GM23338 (cell line): ENCODE measurements at regions not wholly inside any gene's neighbourhood (a gene's known extent, or its start where the extent isn't known, plus 50 kb on each side); places are given as distances from the start of the nearest gene placed in this dataset.

ENCODE experiments used
- ATAC-seq: fragments of 200-7000 bp; cut with Tn5 transposase; 3 replicates; pipeline ENCODE4 v1.9.1; 2020
- DNase-seq: peaks from one replicate; pipeline ENCODE4 v3.0.0-alpha.2; 2015; ENCODE audit warnings: low spot score
- H2AFZ ChIP-seq: fragments of 200-600 bp; sonication (generic); 2 replicates; pipeline ENCODE4 v1.8.0; 2016; ENCODE audit warnings: antibody characterized with exemption, mild to moderate bottlenecking, moderate library complexity
- H3F3A ChIP-seq: fragments of 200-600 bp; sonication (generic); replicated peaks from 2 replicates; pipeline ENCODE4 v1.8.0; 2017; ENCODE audit warnings: antibody characterized with exemption, mixed run types, low read depth
- H3K27ac ChIP-seq: fragments of 200-600 bp; sonication (generic); 2 replicates; pipeline ENCODE4 v1.6.1; 2016; ENCODE audit warnings: low read depth
- H3K27me3 ChIP-seq: fragments of 200-600 bp; sonication (generic); 2 replicates; pipeline ENCODE4 v1.8.0; 2016; ENCODE audit warnings: mild to moderate bottlenecking, mixed run types, moderate library complexity; ENCODE audit not compliant: insufficient read depth
- H3K36me3 ChIP-seq: fragments of 200-600 bp; sonication (generic); 2 replicates; pipeline ENCODE4 v1.8.0; 2016; ENCODE audit warnings: mild to moderate bottlenecking; ENCODE audit not compliant: insufficient read depth
- H3K4me1 ChIP-seq: fragments of 200-600 bp; sonication (generic); 2 replicates; pipeline ENCODE4 v1.8.0; 2016; ENCODE audit warnings: mild to moderate bottlenecking, moderate library complexity; ENCODE audit not compliant: insufficient read depth
- H3K4me2 ChIP-seq: fragments of 200-600 bp; sonication (generic); 2 replicates; pipeline ENCODE4 v1.7.1; 2017; ENCODE audit warnings: mixed run types
- H3K4me3 ChIP-seq: fragments of 200-600 bp; sonication (generic); 2 replicates; pipeline ENCODE4 v1.6.1; 2016; ENCODE audit warnings: mixed run types
- H3K79me2 ChIP-seq: fragments of 200-600 bp; sonication (generic); replicated peaks from 2 replicates; pipeline ENCODE4 v1.8.0; 2017; ENCODE audit warnings: mild to moderate bottlenecking; ENCODE audit not compliant: insufficient read depth
- H3K9me2 ChIP-seq: fragments of 200-600 bp; sonication (generic); 2 replicates; pipeline ENCODE4 v1.8.0; 2017; ENCODE audit not compliant: insufficient read depth
- H4K20me1 ChIP-seq: fragments of 200-600 bp; sonication (generic); replicated peaks from 2 replicates; pipeline ENCODE4 v1.8.0; 2017; ENCODE audit warnings: mild to moderate bottlenecking; ENCODE audit not compliant: insufficient read depth
- H3K27ac Mint-ChIP-seq: 2 replicates; pipeline ENCODE4 v1.8.0; 2020; ENCODE audit warnings: inconsistent platforms, mild to moderate bottlenecking, moderate library complexity, mixed read lengths
- H3K27me3 Mint-ChIP-seq: 3 replicates; pipeline ENCODE4 v1.8.0; 2022; ENCODE audit warnings: low read depth, mild to moderate bottlenecking, moderate library complexity, mixed read lengths, inconsistent platforms; ENCODE audit not compliant: insufficient read depth, poor library complexity
- H3K36me3 Mint-ChIP-seq: 3 replicates; pipeline ENCODE4 v1.8.0; 2021; ENCODE audit warnings: low read depth, mild to moderate bottlenecking, inconsistent platforms, moderate library complexity, mixed read lengths
- H3K4me1 Mint-ChIP-seq: 3 replicates; pipeline ENCODE4 v1.8.0; 2020; ENCODE audit warnings: mild to moderate bottlenecking, inconsistent platforms, mixed read lengths
- H3K4me3 Mint-ChIP-seq: 3 replicates; pipeline ENCODE4 v1.8.0; 2021; ENCODE audit warnings: moderate library complexity, mild to moderate bottlenecking, inconsistent platforms, mixed read lengths
- H3K9me3 Mint-ChIP-seq: 3 replicates; pipeline ENCODE4 v1.8.0; 2020; ENCODE audit warnings: moderate library complexity, mild to moderate bottlenecking, inconsistent platforms, mixed read lengths
- CREB1 ChIP-seq: fragments of 250-450 bp; sonication (Bioruptor Pico); IDR thresholded peaks from 2 replicates; pipeline ENCODE4 v1.5.0; 2020; ENCODE audit warnings: low read depth, mild to moderate bottlenecking, moderate library complexity
- EZH2 ChIP-seq: fragments of 200-600 bp; sonication (generic); IDR thresholded peaks from one replicate; pipeline ENCODE4 v1.8.0; 2017; ENCODE audit warnings: antibody characterized with exemption, mild to moderate bottlenecking, low read depth; ENCODE audit not compliant: unreplicated experiment
- EZH2phosphoT487 ChIP-seq: fragments of 200-600 bp; sonication (generic); IDR thresholded peaks from one replicate; pipeline ENCODE4 v1.8.1; 2018; ENCODE audit warnings: antibody characterized with exemption; ENCODE audit not compliant: unreplicated experiment
- NANOG ChIP-seq: IDR thresholded peaks from 2 replicates; pipeline ENCODE4 v1.6.1; 2016; ENCODE audit warnings: antibody characterized with exemption, borderline replicate concordance
- POLR2AphosphoS5 ChIP-seq: IDR thresholded peaks from 2 replicates; pipeline ENCODE4 v1.6.1; 2016; ENCODE audit warnings: antibody characterized with exemption, low read depth
- STAT1 ChIP-seq: IDR thresholded peaks from one replicate; pipeline ENCODE4 v1.6.1; 2016; ENCODE audit warnings: antibody characterized with exemption; ENCODE audit not compliant: unreplicated experiment
- ZNF114 ChIP-seq: fragments of 250-450 bp; sonication (Bioruptor Pico); IDR thresholded peaks from 2 replicates; pipeline ENCODE4 v1.5.0; 2020; ENCODE audit warnings: mild to moderate bottlenecking, moderate library complexity
- ZNF331 ChIP-seq: fragments of 250-450 bp; sonication (Bioruptor Pico); IDR thresholded peaks from 2 replicates; pipeline ENCODE4 v1.5.0; 2020; ENCODE audit warnings: low read depth, mild to moderate bottlenecking, moderate library complexity
- TF ChIP-seq, protein P1 (sequence below): fragments of 250-450 bp; sonication (Bioruptor Pico); IDR thresholded peaks from 2 replicates; pipeline ENCODE4 v1.5.0; 2020; ENCODE audit warnings: mild to moderate bottlenecking, moderate library complexity
- TF ChIP-seq, protein P2 (sequence below): IDR thresholded peaks from 2 replicates; pipeline ENCODE4 v1.6.1; 2016; ENCODE audit warnings: antibody characterized with exemption
- TF ChIP-seq, protein P3 (sequence below): IDR thresholded peaks from one replicate; pipeline ENCODE4 v1.6.1; 2018; ENCODE audit warnings: antibody characterized with exemption; ENCODE audit not compliant: unreplicated experiment
- TF ChIP-seq, protein P4 (sequence below), 2 experiments: fragments of 200-600 bp in 1 of 2; sonication (generic) in 1 of 2; conservative IDR thresholded peaks; 2 replicates each; pipeline versions ENCODE4 v1.5.1 to v1.6.1; 2016 to 2017; ENCODE audit warnings: antibody characterized with exemption in 2 of 2, low read depth in 2 of 2, mild to moderate bottlenecking in 2 of 2, moderate library complexity in 1 of 2

DNA sequence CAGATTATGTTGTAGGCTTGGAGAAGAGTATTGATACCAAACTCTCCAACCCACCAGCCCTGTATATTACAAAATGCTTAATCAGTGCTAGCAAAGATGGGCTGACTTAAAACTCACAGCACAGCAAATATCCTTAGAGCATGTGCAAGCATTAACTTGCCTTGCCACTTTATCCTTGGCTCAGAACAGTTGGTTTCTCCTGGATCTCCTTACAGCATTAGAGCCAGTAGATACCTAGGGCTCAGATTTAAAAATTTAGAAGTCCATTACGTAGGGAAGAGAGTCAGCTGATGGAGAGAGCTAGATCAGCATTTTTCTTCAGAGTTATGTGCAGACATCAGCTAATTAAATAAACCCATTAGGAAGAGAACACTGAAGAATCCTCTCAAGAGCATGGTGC, 198.5 kb upstream of the ZBED5 start:
- Histone ChIP-seq H4K20me1 (no peaks in the 10 kb centered on the region), H3K79me2 (no peaks in the 10 kb centered on the region), H3K27me3 (no peaks in the 10 kb centered on the region), H3K4me1 (no peaks in the 10 kb centered on the region), H3F3A (no peaks in the 10 kb centered on the region), H3K36me3 (no peaks in the 10 kb centered on the region), H3K27ac (no peak overlapping the region), H3K9me2 (0 out of 2 replicates have a peak, but pooled peaks cover 3% of the 10 kb centered on the region), H3K4me3 (no peak overlapping the region), H2AFZ (no peak overlapping the region), H3K4me2 (no peak overlapping the region)
- DNase-seq (no peak), ATAC-seq (no peak)
- H3K4me1 Mint-ChIP-seq = no peaks in the 10 kb centered on the region; the same call in 2 of the 3 replicates
- peaks cover 15% of the 10 kb centered on the region; the same call in 2 of the 3 replicates for H3K36me3 Mint-ChIP-seq
- H3K27me3 Mint-ChIP-seq = peaks cover 4% of the 10 kb centered on the region
- peaks cover 46% of the 10 kb centered on the region for H3K9me3 Mint-ChIP-seq
- TF ChIP-seq POLR2AphosphoS5 (no peak), ZNF331 (CRISPR knock-in tag) (no peak), EZH2 (no peak), ZNF114 (CRISPR knock-in tag) (no peak), EZH2phosphoT487 (no peak), CREB1 (CRISPR knock-in tag) (no peak), NANOG (no peak), STAT1 (no peak)
- TF ChIP-seq, protein P1, sequence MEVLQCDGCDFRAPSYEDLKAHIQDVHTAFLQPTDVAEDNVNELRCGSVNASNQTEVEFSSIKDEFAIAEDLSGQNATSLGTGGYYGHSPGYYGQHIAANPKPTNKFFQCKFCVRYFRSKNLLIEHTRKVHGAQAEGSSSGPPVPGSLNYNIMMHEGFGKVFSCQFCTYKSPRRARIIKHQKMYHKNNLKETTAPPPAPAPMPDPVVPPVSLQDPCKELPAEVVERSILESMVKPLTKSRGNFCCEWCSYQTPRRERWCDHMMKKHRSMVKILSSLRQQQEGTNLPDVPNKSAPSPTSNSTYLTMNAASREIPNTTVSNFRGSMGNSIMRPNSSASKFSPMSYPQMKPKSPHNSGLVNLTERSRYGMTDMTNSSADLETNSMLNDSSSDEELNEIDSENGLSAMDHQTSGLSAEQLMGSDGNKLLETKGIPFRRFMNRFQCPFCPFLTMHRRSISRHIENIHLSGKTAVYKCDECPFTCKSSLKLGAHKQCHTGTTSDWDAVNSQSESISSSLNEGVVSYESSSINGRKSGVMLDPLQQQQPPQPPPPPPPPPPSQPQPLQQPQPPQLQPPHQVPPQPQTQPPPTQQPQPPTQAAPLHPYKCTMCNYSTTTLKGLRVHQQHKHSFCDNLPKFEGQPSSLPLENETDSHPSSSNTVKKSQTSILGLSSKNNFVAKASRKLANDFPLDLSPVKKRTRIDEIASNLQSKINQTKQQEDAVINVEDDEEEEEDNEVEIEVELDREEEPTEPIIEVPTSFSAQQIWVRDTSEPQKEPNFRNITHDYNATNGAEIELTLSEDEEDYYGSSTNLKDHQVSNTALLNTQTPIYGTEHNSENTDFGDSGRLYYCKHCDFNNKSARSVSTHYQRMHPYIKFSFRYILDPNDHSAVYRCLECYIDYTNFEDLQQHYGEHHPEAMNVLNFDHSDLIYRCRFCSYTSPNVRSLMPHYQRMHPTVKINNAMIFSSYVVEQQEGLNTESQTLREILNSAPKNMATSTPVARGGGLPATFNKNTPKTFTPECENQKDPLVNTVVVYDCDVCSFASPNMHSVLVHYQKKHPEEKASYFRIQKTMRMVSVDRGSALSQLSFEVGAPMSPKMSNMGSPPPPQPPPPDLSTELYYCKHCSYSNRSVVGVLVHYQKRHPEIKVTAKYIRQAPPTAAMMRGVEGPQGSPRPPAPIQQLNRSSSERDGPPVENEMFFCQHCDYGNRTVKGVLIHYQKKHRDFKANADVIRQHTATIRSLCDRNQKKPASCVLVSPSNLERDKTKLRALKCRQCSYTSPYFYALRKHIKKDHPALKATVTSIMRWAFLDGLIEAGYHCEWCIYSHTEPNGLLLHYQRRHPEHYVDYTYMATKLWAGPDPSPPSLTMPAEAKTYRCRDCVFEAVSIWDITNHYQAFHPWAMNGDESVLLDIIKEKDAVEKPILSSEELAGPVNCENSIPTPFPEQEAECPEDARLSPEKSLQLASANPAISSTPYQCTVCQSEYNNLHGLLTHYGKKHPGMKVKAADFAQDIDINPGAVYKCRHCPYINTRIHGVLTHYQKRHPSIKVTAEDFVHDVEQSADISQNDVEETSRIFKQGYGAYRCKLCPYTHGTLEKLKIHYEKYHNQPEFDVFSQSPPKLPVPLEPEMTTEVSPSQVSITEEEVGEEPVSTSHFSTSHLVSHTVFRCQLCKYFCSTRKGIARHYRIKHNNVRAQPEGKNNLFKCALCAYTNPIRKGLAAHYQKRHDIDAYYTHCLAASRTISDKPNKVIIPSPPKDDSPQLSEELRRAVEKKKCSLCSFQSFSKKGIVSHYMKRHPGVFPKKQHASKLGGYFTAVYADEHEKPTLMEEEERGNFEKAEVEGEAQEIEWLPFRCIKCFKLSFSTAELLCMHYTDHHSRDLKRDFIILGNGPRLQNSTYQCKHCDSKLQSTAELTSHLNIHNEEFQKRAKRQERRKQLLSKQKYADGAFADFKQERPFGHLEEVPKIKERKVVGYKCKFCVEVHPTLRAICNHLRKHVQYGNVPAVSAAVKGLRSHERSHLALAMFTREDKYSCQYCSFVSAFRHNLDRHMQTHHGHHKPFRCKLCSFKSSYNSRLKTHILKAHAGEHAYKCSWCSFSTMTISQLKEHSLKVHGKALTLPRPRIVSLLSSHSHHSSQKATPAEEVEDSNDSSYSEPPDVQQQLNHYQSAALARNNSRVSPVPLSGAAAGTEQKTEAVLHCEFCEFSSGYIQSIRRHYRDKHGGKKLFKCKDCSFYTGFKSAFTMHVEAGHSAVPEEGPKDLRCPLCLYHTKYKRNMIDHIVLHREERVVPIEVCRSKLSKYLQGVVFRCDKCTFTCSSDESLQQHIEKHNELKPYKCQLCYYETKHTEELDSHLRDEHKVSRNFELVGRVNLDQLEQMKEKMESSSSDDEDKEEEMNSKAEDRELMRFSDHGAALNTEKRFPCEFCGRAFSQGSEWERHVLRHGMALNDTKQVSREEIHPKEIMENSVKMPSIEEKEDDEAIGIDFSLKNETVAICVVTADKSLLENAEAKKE = no peak
- TF ChIP-seq, protein P2, sequence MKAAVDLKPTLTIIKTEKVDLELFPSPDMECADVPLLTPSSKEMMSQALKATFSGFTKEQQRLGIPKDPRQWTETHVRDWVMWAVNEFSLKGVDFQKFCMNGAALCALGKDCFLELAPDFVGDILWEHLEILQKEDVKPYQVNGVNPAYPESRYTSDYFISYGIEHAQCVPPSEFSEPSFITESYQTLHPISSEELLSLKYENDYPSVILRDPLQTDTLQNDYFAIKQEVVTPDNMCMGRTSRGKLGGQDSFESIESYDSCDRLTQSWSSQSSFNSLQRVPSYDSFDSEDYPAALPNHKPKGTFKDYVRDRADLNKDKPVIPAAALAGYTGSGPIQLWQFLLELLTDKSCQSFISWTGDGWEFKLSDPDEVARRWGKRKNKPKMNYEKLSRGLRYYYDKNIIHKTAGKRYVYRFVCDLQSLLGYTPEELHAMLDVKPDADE = no peak
- TF ChIP-seq, protein P3, sequence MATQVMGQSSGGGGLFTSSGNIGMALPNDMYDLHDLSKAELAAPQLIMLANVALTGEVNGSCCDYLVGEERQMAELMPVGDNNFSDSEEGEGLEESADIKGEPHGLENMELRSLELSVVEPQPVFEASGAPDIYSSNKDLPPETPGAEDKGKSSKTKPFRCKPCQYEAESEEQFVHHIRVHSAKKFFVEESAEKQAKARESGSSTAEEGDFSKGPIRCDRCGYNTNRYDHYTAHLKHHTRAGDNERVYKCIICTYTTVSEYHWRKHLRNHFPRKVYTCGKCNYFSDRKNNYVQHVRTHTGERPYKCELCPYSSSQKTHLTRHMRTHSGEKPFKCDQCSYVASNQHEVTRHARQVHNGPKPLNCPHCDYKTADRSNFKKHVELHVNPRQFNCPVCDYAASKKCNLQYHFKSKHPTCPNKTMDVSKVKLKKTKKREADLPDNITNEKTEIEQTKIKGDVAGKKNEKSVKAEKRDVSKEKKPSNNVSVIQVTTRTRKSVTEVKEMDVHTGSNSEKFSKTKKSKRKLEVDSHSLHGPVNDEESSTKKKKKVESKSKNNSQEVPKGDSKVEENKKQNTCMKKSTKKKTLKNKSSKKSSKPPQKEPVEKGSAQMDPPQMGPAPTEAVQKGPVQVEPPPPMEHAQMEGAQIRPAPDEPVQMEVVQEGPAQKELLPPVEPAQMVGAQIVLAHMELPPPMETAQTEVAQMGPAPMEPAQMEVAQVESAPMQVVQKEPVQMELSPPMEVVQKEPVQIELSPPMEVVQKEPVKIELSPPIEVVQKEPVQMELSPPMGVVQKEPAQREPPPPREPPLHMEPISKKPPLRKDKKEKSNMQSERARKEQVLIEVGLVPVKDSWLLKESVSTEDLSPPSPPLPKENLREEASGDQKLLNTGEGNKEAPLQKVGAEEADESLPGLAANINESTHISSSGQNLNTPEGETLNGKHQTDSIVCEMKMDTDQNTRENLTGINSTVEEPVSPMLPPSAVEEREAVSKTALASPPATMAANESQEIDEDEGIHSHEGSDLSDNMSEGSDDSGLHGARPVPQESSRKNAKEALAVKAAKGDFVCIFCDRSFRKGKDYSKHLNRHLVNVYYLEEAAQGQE = no peak
- TF ChIP-seq, protein P4, sequence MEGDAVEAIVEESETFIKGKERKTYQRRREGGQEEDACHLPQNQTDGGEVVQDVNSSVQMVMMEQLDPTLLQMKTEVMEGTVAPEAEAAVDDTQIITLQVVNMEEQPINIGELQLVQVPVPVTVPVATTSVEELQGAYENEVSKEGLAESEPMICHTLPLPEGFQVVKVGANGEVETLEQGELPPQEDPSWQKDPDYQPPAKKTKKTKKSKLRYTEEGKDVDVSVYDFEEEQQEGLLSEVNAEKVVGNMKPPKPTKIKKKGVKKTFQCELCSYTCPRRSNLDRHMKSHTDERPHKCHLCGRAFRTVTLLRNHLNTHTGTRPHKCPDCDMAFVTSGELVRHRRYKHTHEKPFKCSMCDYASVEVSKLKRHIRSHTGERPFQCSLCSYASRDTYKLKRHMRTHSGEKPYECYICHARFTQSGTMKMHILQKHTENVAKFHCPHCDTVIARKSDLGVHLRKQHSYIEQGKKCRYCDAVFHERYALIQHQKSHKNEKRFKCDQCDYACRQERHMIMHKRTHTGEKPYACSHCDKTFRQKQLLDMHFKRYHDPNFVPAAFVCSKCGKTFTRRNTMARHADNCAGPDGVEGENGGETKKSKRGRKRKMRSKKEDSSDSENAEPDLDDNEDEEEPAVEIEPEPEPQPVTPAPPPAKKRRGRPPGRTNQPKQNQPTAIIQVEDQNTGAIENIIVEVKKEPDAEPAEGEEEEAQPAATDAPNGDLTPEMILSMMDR (conservative IDR thresholded peaks at IDR 0.05; ENCODE audit: low read depth in 2 of 2) = no peak
- no peak overlapping the region for H3K4me3 Mint-ChIP-seq
- H3K27ac Mint-ChIP-seq = no peak overlapping the region
